T47D (cell line): ENCODE measurements at regions not wholly inside any gene's neighbourhood (a gene's known extent, or its start where the extent isn't known, plus 50 kb on each side); places are given as distances from the start of the nearest gene placed in this dataset.

ENCODE experiments used
- DNase-seq, 2 experiments: peaks; one replicate each; pipeline versions ENCODE4 v3.0.0 to v3.0.0-alpha.2; 2011 to 2012; ENCODE audit warnings: low read depth in 1 of 2, low spot score in 1 of 2
- JUND ChIP-seq: IDR thresholded peaks from 2 replicates; pipeline ENCODE4 v1.6.1; 2012; ENCODE audit warnings: low read depth
- in situ Hi-C: cut with HindIII; loops from 2 replicates; pipeline ENCODE4 v1.10.0; 2016; ENCODE audit warnings: low sequenced_read_pairs, low pct_unique_long_range_greater_than_20kb

DNA sequence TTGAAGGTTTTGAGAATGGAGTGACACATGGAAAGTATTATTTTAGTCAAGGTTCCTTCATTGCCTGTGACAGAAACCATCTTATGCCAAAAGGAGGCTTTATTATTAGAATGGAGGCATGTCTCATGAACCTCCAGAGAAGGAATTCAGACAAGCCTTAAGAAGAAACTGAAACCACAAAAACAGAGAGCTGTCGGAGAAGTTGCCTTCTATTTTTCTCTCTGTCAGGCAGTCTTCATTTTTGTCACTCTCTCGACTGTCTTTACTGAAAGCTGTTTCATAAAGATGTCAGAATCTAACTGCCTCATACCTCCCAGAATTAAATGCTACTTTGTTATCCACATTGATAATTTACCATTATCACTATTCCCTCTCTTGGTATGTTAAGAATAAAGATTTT is 434.7 kb upstream of the ADGRL4 start:
- no peak for TF ChIP-seq JUND
- DNase-seq = no peak
- in situ Hi-C loops = no loop called here

DNA sequence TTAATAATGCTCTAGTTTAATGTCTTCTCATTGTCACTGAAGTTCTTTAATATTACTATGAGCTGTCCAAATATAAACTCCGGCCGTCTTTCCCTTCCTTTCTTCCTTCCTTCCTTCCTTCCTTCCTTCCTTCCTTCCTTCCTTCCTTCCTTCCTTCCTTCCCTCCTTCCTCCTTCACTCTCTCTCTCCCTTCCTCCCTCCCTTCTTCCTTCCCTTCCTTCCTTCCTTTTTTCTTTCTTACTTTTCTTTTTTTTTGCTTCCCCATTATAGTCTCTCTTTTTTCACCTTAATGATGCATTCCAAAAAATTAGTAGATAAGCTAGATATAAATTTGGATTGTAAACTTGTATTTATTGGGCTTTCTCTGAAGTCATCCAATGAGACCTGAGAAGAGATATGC is 431.0 kb upstream of the ADGRL4 start:
- in situ Hi-C loops = no loop called here
- no peak for TF ChIP-seq JUND
- DNase-seq = no peak

DNA sequence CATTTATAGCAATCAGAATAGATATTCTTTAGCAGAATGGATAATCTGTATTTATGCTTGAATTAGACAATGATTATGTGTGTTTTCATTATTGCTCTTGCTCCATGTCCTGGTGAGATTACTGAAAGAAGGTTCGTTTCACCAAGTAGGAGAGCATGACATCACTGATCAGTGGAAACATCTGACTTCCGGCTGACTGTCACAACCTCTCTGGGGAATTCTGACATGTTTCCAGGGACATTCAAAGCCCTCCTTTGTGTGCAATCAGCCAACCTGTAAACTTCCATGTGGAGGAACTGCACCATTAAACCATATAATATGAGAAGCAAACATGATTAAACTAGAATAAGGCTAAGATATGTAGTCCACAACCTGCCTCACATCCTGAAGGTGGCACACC is 424.8 kb upstream of the ADGRL4 start:
- no peak for DNase-seq
- no peak for TF ChIP-seq JUND
- in situ Hi-C loops = no loop called here

DNA sequence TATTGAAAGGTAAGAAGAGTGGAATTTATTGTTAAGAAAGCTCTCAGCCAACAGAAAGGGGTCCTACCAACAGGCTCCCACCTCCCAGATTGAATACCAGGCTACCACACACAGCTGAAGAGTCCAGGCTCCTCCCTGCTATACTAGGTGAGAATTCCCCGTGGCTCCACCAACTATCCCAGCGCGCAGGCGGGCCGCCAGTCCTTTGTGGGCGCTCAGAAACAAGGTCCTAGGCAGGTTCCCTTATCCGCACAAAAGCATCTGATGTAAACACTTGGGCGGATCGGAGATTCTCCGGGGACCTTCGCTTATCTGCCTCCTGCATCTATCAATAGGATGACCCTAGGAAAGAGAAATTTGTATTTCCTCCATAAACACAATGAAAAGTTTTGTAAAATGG is 423.9 kb upstream of the ADGRL4 start:
- DNase-seq = no peak
- TF ChIP-seq JUND = no peak
- in situ Hi-C loops = no loop called here

DNA sequence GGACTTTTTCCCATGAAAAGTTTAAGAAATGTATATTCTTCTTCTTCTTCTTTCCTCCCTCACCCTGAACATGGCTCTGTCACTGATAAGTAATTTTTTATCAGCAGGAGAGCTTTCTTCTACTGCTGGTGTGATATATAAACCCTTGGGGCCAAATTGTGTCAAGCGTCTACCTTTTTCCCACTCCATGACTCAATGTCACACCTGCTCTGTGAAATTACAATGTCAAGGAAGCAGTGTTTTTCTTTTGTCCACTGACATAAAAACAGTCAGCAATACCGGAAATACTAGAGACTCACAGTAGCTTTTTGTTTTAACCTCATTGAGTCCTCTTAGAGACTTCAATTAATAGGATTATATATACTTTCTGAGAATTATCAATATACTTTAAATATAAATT is 416.2 kb upstream of the ADGRL4 start:
- in situ Hi-C loops = no loop called here
- no peak for TF ChIP-seq JUND
- DNase-seq = no peak

DNA sequence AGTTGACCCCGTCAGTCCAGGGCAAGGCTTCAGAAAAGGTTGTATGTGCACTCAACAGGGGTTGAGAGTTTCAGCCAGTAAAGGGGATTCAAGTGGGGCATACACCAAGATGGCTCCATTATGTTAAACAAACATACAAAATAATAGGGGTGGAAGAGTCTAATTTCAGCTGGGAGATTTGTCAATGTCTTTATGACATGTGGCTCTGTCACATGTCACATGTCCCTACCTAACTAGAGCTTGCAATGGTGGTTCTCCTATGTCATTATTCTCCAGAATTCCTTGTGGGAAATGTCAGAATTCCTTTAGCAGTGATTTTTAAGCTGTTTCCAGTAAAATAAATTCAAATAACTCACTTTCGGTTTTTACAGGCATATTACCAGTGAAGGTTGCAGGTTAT is 392.0 kb upstream of the ADGRL4 start:
- in situ Hi-C loops = no loop called here
- TF ChIP-seq JUND = no peak
- no peak for DNase-seq

DNA sequence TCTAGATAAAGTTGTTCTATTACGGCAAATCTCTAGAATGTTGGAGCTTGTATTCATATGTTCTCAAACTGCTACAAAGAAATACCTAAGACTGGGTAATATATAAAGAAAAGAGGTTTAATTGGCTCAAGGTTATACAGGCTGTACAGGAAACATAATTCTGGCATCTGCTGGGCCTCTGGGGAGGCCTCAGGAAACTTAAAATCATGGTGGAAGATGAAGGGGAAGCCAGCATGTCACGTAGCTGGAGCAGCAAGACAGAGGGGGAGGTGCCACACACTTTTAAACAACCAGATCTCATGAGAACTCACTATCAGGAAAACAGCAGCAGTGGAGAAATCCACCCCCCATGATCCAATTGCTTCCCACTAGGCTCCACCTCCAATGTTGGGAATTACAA is 390.4 kb upstream of the ADGRL4 start:
- DNase-seq = no peak
- in situ Hi-C loops = no loop called here
- no peak for TF ChIP-seq JUND

DNA sequence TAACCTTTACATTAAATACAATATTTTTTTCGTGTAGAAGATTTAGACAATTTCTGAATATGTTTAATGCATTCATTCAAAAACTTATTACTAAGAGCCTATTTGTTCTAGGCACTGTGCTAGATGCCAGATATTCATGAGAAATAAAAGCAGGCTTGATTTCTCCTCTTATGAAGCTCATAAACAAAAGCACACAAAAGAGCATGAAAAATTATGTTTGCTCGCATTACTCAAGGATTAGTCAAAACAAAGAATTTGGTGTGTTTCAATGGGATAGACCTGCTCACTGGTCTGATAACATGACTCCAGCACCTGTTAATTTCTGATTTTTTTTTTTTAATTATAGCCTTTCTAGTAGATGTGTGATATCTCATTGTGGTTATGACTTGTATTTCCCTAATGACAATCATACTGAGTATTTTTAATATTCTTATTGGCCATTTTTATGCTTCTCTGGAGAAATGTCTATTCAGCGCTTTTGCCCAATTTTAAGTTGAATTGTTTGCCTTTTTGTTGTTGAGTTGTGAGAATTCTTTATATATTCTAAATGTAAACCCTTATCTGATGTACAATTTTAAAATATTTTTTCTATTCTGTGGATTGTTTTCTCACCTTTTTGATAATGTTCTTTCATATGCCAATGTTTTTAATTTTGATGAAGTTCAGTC is 382.3 kb upstream of the ADGRL4 start:
- in situ Hi-C loops = no loop called here

DNA sequence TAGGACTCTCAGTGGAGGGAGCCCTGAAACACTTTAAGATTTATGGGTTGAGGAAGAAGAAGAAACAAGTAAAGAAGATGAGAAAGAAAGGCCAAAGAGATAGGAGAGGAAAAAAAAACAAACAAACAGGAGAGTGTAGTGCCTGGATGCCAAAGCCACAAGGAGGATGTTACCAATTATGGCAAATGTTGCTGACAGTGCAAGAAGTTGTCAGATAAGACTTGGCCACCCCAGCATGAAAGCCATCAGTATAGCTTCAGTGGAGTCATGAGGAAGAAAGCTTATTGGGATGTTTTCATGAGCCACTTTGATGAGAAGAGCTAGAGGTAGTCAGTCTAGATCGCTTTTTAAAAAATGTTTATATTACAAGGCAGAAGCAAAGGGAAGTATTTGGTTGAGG is 380.2 kb upstream of the ADGRL4 start:
- no peak for TF ChIP-seq JUND
- no peak for DNase-seq
- in situ Hi-C loops = no loop called here

More for the DNA sequence above, 382.3 kb upstream of the ADGRL4 start:
- DNase-seq = no peak
- no peak for TF ChIP-seq JUND

DNA sequence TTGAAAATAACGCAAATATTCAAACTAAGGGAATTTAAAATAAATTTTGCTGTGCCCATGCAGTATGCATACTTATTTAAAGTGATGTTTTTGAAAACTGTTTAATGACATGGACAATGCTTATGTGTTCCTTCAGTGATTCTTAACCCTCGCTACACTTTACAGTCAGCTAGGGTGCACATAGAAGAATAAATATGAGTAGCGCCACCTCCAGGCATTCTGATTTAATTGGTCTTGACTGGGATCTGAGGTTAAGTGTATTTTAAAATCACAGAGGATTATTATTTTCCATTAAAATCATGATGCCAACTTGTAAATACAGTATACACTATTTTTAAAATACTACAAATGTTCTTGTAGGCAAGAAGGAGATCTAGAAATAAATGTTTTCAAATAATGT is 373.5 kb upstream of the ADGRL4 start:
- no peak for TF ChIP-seq JUND
- no peak for DNase-seq
- in situ Hi-C loops = no loop called here

DNA sequence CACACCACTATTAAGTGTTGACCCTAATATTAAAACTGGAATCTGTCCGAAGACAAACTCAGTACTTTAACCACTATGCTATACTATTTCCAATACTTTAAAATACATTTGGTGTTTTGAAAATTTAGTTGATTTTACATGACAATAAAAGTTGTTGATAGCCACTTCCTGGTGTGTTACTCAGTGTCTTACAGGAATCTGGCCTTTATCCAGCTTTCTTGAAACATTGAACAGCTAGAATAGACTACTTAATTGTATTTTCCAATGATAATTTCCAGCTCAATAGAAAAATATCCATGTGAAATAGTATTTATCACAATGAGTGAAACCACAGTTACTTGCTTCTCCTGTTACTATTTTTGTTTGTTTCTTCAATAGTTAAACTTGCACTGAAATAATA is 369.6 kb upstream of the ADGRL4 start:
- no peak for TF ChIP-seq JUND
- in situ Hi-C loops = no loop called here
- DNase-seq = no peak

DNA sequence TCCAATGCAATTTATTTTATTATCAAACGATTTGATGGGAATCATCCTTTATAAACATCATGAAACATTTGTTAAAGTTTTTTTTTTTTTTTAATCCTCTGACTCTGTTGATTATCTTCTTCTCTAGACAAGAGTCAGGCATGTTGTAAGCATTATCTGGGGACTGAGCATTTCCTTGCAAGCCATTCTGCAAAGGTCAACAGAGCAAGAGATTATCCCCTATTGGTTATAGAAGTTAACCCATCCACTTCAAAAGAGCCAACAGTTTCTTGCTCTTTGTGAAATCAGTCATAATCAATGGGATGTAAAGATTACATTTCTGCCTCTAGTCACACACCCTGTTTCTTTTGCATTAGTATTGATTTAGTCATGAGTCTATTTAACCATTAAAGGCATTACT is 368.8 kb upstream of the ADGRL4 start:
- TF ChIP-seq JUND = no peak
- in situ Hi-C loops = no loop called here
- DNase-seq = no peak

DNA sequence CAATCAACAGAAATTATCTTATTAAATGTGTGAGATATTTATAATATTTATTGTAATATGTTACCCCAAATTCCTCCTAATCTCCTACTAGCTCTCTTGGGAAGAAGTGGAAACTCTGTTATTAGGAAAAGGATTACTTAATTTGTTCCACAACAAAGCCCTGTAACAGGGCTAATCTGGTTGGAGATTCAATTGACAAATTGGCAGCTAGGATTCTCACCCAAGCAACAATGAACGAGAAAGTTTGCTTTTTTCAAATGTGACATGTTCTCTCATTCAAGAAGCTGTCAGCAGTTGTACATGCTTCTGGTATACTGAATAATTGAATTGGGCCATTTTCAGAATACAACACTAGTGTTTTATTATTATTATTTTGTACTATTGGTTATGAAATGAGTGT is 367.9 kb upstream of the ADGRL4 start:
- in situ Hi-C loops = no loop called here
- TF ChIP-seq JUND = no peak
- DNase-seq = no peak

DNA sequence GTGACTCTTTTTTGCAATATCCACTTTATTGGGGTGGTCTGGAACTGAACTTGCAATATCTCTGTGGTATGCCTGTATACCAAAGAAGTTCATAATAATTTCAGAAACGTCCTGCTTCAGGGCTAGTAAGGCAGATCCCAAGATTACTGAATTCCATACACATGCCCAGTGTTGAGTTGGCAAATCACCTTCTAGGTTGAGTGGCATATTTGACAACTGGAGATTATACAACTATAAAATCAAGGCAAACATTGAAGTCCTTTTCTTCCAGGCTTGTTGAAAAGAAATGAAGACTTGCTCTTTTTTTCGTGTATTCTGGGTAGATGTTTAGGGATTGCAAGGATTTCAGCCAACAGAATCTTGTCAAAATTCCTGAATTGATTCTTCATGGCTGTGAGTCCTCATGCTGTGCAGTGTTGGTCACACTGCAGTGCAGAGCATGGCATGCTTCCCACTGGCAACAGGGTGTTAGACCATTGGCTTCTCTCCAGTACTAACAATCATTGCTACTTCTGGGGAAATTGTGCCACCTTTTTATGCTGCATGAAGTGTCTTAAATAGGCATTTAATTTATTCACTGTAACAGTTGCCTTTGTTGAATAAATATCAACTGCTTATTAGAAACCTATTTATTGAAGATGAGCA is 367.1 kb upstream of the ADGRL4 start:
- DNase-seq = peak in 1 of 2 experiments; percentile 71
- in situ Hi-C loops = no loop called here

More for the DNA sequence above, 367.1 kb upstream of the ADGRL4 start:
- TF ChIP-seq JUND = peak; percentile 42
